ENCODE measurements at regions not wholly inside any gene's neighbourhood (a gene's known extent, or its start where the extent isn't known, plus 50 kb on each side); places are given as distances from the start of the nearest gene placed in this dataset.

GRCh38 chrX:65127842-65128241, 151.6 kb upstream of the ZC4H2 start:
- TF ChIP-seq CTCF (IDR thresholded peaks at IDR 0.05; ENCODE audit: poor library complexity) = no peak
- no peak for TF ChIP-seq EZH2phosphoT487 (IDR thresholded peaks at IDR 0.05; ENCODE audit: low read depth, severe bottlenecking, unreplicated experiment)

Measured in hepatocyte (in vitro differentiated cells).